ENCODE measurements at regions not wholly inside any gene's neighbourhood (a gene's known extent, or its start where the extent isn't known, plus 50 kb on each side); places are given as distances from the start of the nearest gene placed in this dataset.

GRCh38 chr1:14242870-14243269, 355.6 kb upstream of the KAZN start:
- H3K27ac Mint-ChIP-seq, result no peak overlapping the region
- no peaks in the 10 kb centered on the region for H3K27me3 Mint-ChIP-seq
- H3K4me3 Mint-ChIP-seq (ENCODE audit: low read depth), result no peak overlapping the region
- DNase-seq (ENCODE audit: low spot score, unreplicated experiment), result no peak
- no peaks in the 10 kb centered on the region for H3K9me3 Mint-ChIP-seq (ENCODE audit: low read depth)
- no peaks in the 10 kb centered on the region for H3K36me3 Mint-ChIP-seq (ENCODE audit: insufficient read depth)
- no peak for TF ChIP-seq CTCF (IDR thresholded peaks at IDR 0.05; ENCODE audit: unreplicated experiment)
- H3K4me1 Mint-ChIP-seq (ENCODE audit: low read depth), result peaks cover 9% of the 10 kb centered on the region

GRCh38 chr1:14245954-14246353, 352.5 kb upstream of the KAZN start:
- peaks cover 17% of the 10 kb centered on the region for H3K4me1 Mint-ChIP-seq (ENCODE audit: low read depth)
- H3K27me3 Mint-ChIP-seq, result no peaks in the 10 kb centered on the region
- no peak for TF ChIP-seq CTCF (IDR thresholded peaks at IDR 0.05; ENCODE audit: unreplicated experiment)
- H3K9me3 Mint-ChIP-seq (ENCODE audit: low read depth), result peaks cover 3% of the 10 kb centered on the region
- no peak overlapping the region for H3K4me3 Mint-ChIP-seq (ENCODE audit: low read depth)
- DNase-seq (ENCODE audit: low spot score, unreplicated experiment), result no peak
- no peaks in the 10 kb centered on the region for H3K36me3 Mint-ChIP-seq (ENCODE audit: insufficient read depth)
- no peak overlapping the region for H3K27ac Mint-ChIP-seq

DNA sequence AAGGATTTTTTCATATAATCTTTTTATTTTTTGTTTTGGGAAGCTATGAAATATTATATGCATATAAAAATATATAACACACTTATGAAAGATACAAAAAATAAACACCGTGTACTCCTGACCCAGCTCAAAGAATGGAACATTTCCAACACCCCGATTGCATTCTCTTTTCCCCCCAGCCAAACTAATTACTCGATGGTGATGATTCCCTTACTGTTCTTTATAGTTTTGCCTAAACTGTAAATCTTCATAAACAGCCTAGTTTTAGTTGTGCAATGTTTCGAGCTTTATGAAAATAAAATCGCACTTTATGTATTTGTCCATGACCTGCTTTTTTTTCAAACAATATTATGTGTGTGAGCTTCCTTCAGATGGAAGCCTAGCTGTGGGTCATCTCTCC, 352.0 kb upstream of the KAZN start:
- peaks cover 17% of the 10 kb centered on the region for H3K4me1 Mint-ChIP-seq (ENCODE audit: low read depth)
- H3K27me3 Mint-ChIP-seq, result no peaks in the 10 kb centered on the region
- TF ChIP-seq CTCF (IDR thresholded peaks at IDR 0.05; ENCODE audit: unreplicated experiment), result no peak
- peaks cover 3% of the 10 kb centered on the region for H3K9me3 Mint-ChIP-seq (ENCODE audit: low read depth)
- no peak overlapping the region for H3K27ac Mint-ChIP-seq
- DNase-seq (ENCODE audit: low spot score, unreplicated experiment), result no peak
- no peak overlapping the region for H3K4me3 Mint-ChIP-seq (ENCODE audit: low read depth)
- H3K36me3 Mint-ChIP-seq (ENCODE audit: insufficient read depth), result no peaks in the 10 kb centered on the region

GRCh38 chr1:14247666-14248065, 350.8 kb upstream of the KAZN start:
- no peak for DNase-seq (ENCODE audit: low spot score, unreplicated experiment)
- H3K9me3 Mint-ChIP-seq (ENCODE audit: low read depth), result peaks cover 3% of the 10 kb centered on the region
- H3K36me3 Mint-ChIP-seq (ENCODE audit: insufficient read depth), result no peaks in the 10 kb centered on the region
- no peaks in the 10 kb centered on the region for H3K27me3 Mint-ChIP-seq
- H3K27ac Mint-ChIP-seq, result no peak overlapping the region
- H3K4me1 Mint-ChIP-seq (ENCODE audit: low read depth), result peaks cover 12% of the 10 kb centered on the region
- H3K4me3 Mint-ChIP-seq (ENCODE audit: low read depth), result no peak overlapping the region
- no peak for TF ChIP-seq CTCF (IDR thresholded peaks at IDR 0.05; ENCODE audit: unreplicated experiment)

DNA sequence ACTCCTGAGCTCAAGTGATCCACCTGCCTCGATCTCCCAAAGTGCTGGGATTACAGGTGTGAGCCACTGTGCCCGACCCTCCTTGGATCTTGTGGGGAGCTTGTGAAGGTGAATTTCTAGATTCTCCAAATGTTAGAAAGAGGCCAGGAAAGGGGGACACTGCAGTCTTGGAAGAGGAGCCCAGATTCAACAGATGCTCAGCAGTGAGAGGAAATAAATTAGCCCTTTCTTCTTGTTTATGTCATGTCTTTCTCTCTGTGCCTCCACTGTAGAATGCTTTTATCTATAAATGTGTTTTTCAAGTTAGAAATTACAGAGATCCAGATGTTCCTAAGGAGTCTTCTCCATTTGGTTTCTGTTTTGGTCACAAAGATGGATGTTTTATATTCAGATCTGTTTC, 346.6 kb upstream of the KAZN start:
- Mint-ChIP-seq H3K4me1 (ENCODE audit: low read depth) (peaks cover 8% of the 10 kb centered on the region), H3K27me3 (peaks cover 4% of the 10 kb centered on the region), H3K27ac (no peak overlapping the region), H3K36me3 (ENCODE audit: insufficient read depth) (no peaks in the 10 kb centered on the region), H3K9me3 (ENCODE audit: low read depth) (peaks cover 3% of the 10 kb centered on the region), H3K4me3 (ENCODE audit: low read depth) (no peak overlapping the region)
- TF ChIP-seq CTCF (IDR thresholded peaks at IDR 0.05; ENCODE audit: unreplicated experiment), result no peak
- DNase-seq (ENCODE audit: low spot score, unreplicated experiment), result no peak
